DND-41 (cell line): ENCODE measurements at regions not wholly inside any gene's neighbourhood (a gene's known extent, or its start where the extent isn't known, plus 50 kb on each side); places are given as distances from the start of the nearest gene placed in this dataset.

Experiments
- EZH2 ChIP-seq: IDR thresholded peaks from 3 replicates; pipeline ENCODE4 v1.6.1; 2012; ENCODE audit warnings: borderline replicate concordance, low read depth, mild to moderate bottlenecking, moderate library complexity, low read length, inconsistent platforms; ENCODE audit not compliant: severe bottlenecking
- TF ChIP-seq, protein P1 (sequence below): IDR thresholded peaks from 2 replicates; pipeline ENCODE4 v1.5.1; 2012; ENCODE audit warnings: borderline replicate concordance, low read length, moderate library complexity, mild to moderate bottlenecking; ENCODE audit not compliant: poor library complexity, severe bottlenecking; ENCODE audit errors: extremely low read depth

GRCh38 chr7:123372368-123372767 is 162.0 kb downstream of the IQUB start:
- TF ChIP-seq, protein P1, sequence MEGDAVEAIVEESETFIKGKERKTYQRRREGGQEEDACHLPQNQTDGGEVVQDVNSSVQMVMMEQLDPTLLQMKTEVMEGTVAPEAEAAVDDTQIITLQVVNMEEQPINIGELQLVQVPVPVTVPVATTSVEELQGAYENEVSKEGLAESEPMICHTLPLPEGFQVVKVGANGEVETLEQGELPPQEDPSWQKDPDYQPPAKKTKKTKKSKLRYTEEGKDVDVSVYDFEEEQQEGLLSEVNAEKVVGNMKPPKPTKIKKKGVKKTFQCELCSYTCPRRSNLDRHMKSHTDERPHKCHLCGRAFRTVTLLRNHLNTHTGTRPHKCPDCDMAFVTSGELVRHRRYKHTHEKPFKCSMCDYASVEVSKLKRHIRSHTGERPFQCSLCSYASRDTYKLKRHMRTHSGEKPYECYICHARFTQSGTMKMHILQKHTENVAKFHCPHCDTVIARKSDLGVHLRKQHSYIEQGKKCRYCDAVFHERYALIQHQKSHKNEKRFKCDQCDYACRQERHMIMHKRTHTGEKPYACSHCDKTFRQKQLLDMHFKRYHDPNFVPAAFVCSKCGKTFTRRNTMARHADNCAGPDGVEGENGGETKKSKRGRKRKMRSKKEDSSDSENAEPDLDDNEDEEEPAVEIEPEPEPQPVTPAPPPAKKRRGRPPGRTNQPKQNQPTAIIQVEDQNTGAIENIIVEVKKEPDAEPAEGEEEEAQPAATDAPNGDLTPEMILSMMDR: no peak
- TF ChIP-seq EZH2: no peak
